Sciatic nerve (tissue), 2 donors: ENCODE measurements at regions not wholly inside any gene's neighbourhood (a gene's known extent, or its start where the extent isn't known, plus 50 kb on each side); places are given as distances from the start of the nearest gene placed in this dataset.
"Not testable (repeated sequence)": the region's sequence is repeated elsewhere in the genome, so short reads cannot be mapped to it uniquely, and the experiment has no call there.

ENCODE experiments used
- ATAC-seq: fragments of 200-7000 bp; cut with Tn5 transposase; one replicate; pipeline ENCODE4 v1.9.1; 2020; ENCODE audit warnings: mild to moderate bottlenecking, moderate library complexity
- DNase-seq: peaks from one replicate; pipeline ENCODE4 v3.0.0-alpha.2; 2020; ENCODE audit warnings: low spot score
- intact Hi-C: fragments of 100-400 bp; cut with DNase I; formaldehyde crosslinking; loops from one replicate; pipeline ENCODE4 v1.14.2; 2022
- donor health status: DM: no; HTN: no; CAD: no.
- donor health status: DM: no; HTN: no; CAD: no.

- ATAC-seq (peak; percentile 87), DNase-seq (no peak)
- intact Hi-C loops: no loop called here
Measured at GRCh38 chr5:106019261-106019660, 1651.5 kb downstream of the EFNA5 start.

- intact Hi-C loops: no loop called here
- DNase-seq (no peak), ATAC-seq (no peak)
Measured at GRCh38 chr5:106017243-106017857, 1653.4 kb downstream of the EFNA5 start.

DNA sequence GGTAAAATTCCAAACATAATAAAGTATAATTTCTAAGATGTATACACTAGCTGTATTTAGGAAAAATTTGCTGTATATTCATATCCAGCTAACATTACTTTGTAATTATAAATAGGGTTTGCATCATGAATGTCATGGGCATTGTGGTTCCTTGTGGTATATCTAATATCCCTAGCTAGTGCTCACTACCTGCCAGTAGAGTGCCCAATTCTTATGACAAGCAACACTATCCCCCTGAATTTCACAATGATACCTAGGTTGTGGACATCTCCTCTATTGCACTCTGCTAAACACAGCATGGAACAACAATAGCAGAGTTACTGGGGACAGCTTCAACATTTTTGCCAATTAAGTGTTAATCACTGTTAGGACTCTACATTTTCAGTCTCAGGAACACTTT is 1656.5 kb downstream of the EFNA5 start:
- intact Hi-C loops: no loop called here
- DNase-seq (no peak), ATAC-seq (no peak)

- DNase-seq (no peak), ATAC-seq (no peak)
- intact Hi-C loops: no loop called here
Measured at GRCh38 chr5:106006242-106006641, 1664.5 kb downstream of the EFNA5 start.

GRCh38 chr5:105998991-105999390 is 1671.7 kb downstream of the EFNA5 start:
- ATAC-seq, intact Hi-C loops, DNase-seq: not testable (repeated sequence)

- DNase-seq (no peak), ATAC-seq (no peak)
- intact Hi-C loops: no loop called here
Measured at GRCh38 chr5:105993027-105993426, 1677.7 kb downstream of the EFNA5 start.

- no peak for DNase-seq
- intact Hi-C loops: no loop called here
- no peak for ATAC-seq
Measured at GRCh38 chr5:105982526-105982925, 1688.2 kb downstream of the EFNA5 start.

GRCh38 chr5:105978011-105978410 is 1692.7 kb downstream of the EFNA5 start:
- DNase-seq (no peak), ATAC-seq (no peak)
- intact Hi-C loops: no loop called here

DNA sequence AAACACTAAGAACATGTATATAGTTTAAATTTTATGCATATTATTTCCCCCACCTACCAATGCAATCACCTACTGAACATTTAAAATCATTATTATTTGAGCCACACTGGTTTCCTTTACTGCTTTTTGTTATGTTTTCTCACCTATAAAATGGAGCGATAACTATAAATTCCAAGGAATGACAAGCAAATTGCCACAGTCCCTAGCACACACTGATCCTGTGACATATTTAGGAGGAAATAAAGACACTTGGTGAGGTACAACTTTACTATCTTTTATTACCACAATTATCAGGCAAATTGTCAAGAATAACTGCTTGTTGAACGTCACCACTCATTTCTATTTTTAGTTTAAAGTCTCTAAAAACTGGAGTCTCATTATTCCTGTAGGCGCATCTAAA is 1693.6 kb downstream of the EFNA5 start:
- intact Hi-C loops: no loop called here
- no peak for ATAC-seq
- no peak for DNase-seq

DNA sequence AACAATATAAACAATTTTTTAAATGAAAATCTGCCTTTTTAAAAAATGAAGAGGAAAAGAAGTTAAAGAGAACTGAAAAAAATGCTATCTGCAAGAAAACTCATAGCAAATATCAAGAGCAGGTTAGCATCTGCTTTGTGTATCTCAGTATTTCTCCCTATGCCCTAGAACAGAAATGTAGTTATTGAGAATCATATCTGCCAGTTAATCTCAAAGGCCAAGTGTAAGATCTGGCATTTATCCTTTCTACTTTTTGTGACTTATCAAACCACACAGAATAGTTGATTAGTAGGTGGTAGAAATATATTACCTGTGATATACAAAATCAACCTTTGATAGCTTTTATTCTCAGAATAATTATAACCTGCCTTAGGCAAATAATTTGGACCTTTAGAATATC is 1699.8 kb downstream of the EFNA5 start:
- intact Hi-C loops: no loop called here
- DNase-seq (no peak), ATAC-seq (no peak)

GRCh38 chr5:105968981-105969380 is 1701.8 kb downstream of the EFNA5 start:
- DNase-seq: no peak
- ATAC-seq: no peak
- intact Hi-C loops: no loop called here

GRCh38 chr5:105963696-105964255 is 1707.0 kb downstream of the EFNA5 start:
- DNase-seq (no peak), ATAC-seq (no peak)
- intact Hi-C loops: no loop called here

GRCh38 chr5:105961572-105961971 is 1709.2 kb downstream of the EFNA5 start:
- DNase-seq (no peak), ATAC-seq (no peak)
- intact Hi-C loops: no loop called here

- intact Hi-C loops: no loop called here
- no peak for ATAC-seq
- DNase-seq: no peak
Measured at GRCh38 chr5:105956456-105957196, 1714.1 kb downstream of the EFNA5 start.

DNA sequence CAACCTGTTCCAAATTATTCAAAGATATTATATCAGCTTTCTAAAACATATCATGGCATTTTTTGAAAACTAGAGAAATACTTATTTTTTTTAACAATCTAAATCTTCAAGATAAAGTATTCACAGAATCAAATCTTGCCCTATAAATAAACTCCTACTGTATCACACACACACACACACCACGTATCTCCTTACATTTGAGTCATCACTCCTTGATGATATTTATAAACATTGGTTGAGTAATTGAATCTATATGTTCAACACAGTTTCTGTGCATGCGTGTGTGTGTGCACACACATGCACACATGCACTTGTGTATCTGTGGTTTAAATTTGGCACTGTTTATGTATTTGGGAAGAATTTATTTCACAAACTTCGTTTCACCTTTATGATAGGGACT is 1716.4 kb downstream of the EFNA5 start:
- ATAC-seq: no peak
- no peak for DNase-seq
- intact Hi-C loops: no loop called here

- intact Hi-C loops: no loop called here
- ATAC-seq (no peak), DNase-seq (no peak)
Measured at GRCh38 chr5:105953616-105954015, 1717.1 kb downstream of the EFNA5 start.

- ATAC-seq: no peak
- no peak for DNase-seq
- intact Hi-C loops: no loop called here
Measured at GRCh38 chr5:105952875-105953274, 1717.9 kb downstream of the EFNA5 start.

DNA sequence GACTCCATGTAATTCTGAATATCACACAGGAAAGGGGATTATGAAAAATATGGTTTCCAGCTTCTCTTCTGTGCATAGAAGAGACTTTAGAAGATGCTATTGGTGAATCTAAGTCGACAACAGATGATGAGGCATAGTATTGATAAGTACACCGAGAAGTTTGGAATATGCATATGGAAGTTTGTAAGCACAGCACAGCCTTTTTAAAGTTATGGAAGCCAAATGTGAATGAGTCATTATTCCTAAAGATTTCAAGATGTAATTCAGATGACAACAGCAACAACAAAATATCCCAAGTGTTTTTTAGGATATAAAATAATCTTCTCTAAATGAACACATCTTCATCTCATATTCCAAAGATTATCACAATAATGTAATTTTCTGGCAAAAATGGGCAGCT is 1723.3 kb downstream of the EFNA5 start:
- intact Hi-C loops: no loop called here
- ATAC-seq (no peak), DNase-seq (no peak)

DNA sequence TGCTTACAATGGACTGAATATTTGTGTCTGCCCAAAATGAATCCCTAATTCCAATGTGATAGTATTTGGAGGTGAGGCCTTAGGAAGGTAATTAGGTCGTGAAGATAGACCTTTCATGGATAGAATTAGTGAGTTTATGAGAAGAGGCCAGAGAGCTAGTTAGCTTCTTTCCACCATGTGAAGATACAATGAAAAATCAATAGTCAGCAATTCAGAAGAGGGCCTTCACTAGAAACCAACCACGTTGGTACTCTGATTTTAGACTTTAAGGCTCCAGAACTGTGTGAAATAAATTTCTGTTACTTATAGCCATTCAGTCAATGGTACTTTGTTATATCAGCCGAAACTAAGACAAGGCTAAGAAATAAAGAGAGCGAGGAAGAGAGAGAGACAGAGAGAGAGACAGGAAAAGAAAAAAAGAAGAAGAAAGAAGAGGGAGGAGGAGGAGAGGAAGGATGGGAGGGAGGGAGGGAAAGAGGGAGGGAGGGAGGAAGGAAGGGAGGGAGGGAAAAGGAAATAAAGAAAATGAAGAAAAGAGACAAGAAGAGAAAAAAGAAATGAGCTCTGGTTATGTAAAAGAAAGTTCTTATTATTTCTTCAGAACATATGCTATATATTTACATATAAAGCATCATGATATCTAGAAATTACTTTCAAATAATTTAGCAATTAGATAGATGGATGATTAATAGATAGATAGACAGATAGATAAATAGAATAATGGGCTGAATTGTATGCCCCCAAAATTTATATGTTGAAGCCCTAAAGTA is 1725.3 kb downstream of the EFNA5 start:
- no peak for DNase-seq
- ATAC-seq: no peak
- intact Hi-C loops: no loop called here

- no peak for ATAC-seq
Measured at GRCh38 chr5:105940181-105940580, 1730.6 kb downstream of the EFNA5 start.

More at GRCh38 chr5:105940181-105940580, 1730.6 kb downstream of the EFNA5 start:
- intact Hi-C loops: no loop called here
- no peak for DNase-seq
